SK-N-SH treated with all-trans-retinoic acid at 6 μM for 48 hours (cell line): ENCODE measurements at regions not wholly inside any gene's neighbourhood (a gene's known extent, or its start where the extent isn't known, plus 50 kb on each side); places are given as distances from the start of the nearest gene placed in this dataset.

Source experiments
- ATAC-seq: fragments of 200-7000 bp; cut with Tn5 transposase; 3 replicates; pipeline ENCODE4 v1.9.1; 2020; ENCODE audit warnings: mild to moderate bottlenecking, moderate library complexity
- ARNTL ChIP-seq: fragments of 450-650 bp; formaldehyde crosslinking; IDR thresholded peaks from 2 replicates; pipeline ENCODE4 v1.5.0; 2020; ENCODE audit warnings: low read depth, mild to moderate bottlenecking, moderate library complexity, borderline replicate concordance
- BACH2 ChIP-seq: fragments of 250-450 bp; sonication (Bioruptor Pico); IDR thresholded peaks from 2 replicates; pipeline ENCODE4 v1.9.0; 2021; ENCODE audit warnings: mild to moderate bottlenecking, borderline replicate concordance
- ESRRG ChIP-seq: fragments of 250-450 bp; sonication (Bioruptor Pico); IDR thresholded peaks from 2 replicates; pipeline ENCODE4 v1.6.1; 2021; ENCODE audit warnings: mild to moderate bottlenecking
- GLIS3 ChIP-seq: fragments of 250-450 bp; sonication (Bioruptor Pico); IDR thresholded peaks from 2 replicates; pipeline ENCODE4 v1.5.0; 2020; ENCODE audit warnings: mild to moderate bottlenecking, moderate library complexity
- OSR1 ChIP-seq: fragments of 250-450 bp; sonication (Bioruptor Pico); IDR thresholded peaks from 2 replicates; pipeline ENCODE4 v1.8.0; 2022; ENCODE audit warnings: moderate library complexity, mild to moderate bottlenecking, inconsistent platforms
- RARB ChIP-seq: fragments of 250-450 bp; sonication (Bioruptor Pico); IDR thresholded peaks from 2 replicates; pipeline ENCODE4 v1.8.0; 2021; ENCODE audit warnings: mild to moderate bottlenecking, moderate library complexity
- SNAI2 ChIP-seq: fragments of 250-450 bp; sonication (Bioruptor Pico); IDR thresholded peaks from 2 replicates; pipeline ENCODE4 v1.5.0; 2020; ENCODE audit warnings: mild to moderate bottlenecking, moderate library complexity
- TCF4 ChIP-seq: fragments of 250-450 bp; sonication (Bioruptor Pico); IDR thresholded peaks from 2 replicates; pipeline ENCODE4 v1.8.0; 2021; ENCODE audit warnings: mild to moderate bottlenecking, moderate library complexity, borderline replicate concordance
- TOX ChIP-seq: fragments of 250-450 bp; sonication (Bioruptor Pico); IDR thresholded peaks from 2 replicates; pipeline ENCODE4 v1.8.0; 2021; ENCODE audit warnings: mild to moderate bottlenecking, moderate library complexity, borderline replicate concordance
- ZFP30 ChIP-seq: fragments of 450-650 bp; formaldehyde crosslinking; IDR thresholded peaks from 2 replicates; pipeline ENCODE4 v1.5.0; 2022; ENCODE audit warnings: mild to moderate bottlenecking, moderate library complexity
- ZNF565 ChIP-seq: fragments of 450-650 bp; formaldehyde crosslinking; conservative IDR thresholded peaks from 2 replicates; pipeline ENCODE4 v1.5.0; 2020; ENCODE audit warnings: low read depth, mild to moderate bottlenecking, moderate library complexity
- ZNF70 ChIP-seq: fragments of 450-650 bp; formaldehyde crosslinking; IDR thresholded peaks from 2 replicates; pipeline ENCODE4 v1.5.0; 2020; ENCODE audit warnings: mild to moderate bottlenecking, moderate library complexity
- ZNF8 ChIP-seq: fragments of 450-650 bp; formaldehyde crosslinking; IDR thresholded peaks from 2 replicates; pipeline ENCODE4 v1.5.0; 2020; ENCODE audit warnings: mild to moderate bottlenecking, moderate library complexity
- TF ChIP-seq, protein P1 (sequence below): fragments of 250-450 bp; sonication (Bioruptor Pico); IDR thresholded peaks from 2 replicates; pipeline ENCODE4 v1.8.0; 2021; ENCODE audit warnings: low read depth, mild to moderate bottlenecking, moderate library complexity, borderline replicate concordance
- TF ChIP-seq, protein P2 (sequence below): fragments of 250-450 bp; sonication (Bioruptor Pico); IDR thresholded peaks from 2 replicates; pipeline ENCODE4 v1.5.1; 2021; ENCODE audit warnings: mild to moderate bottlenecking, moderate library complexity
- TF ChIP-seq, protein P3 (sequence below): fragments of 250-450 bp; sonication (Bioruptor Pico); IDR thresholded peaks from 2 replicates; pipeline ENCODE4 v1.5.0; 2020; ENCODE audit warnings: mild to moderate bottlenecking, moderate library complexity
- TF ChIP-seq, protein P4 (sequence below): fragments of 250-450 bp; sonication (Bioruptor Pico); IDR thresholded peaks from 2 replicates; pipeline ENCODE4 v1.5.1; 2020; ENCODE audit warnings: low read depth, mild to moderate bottlenecking, moderate library complexity
- TF ChIP-seq, protein P5 (sequence below): fragments of 250-450 bp; sonication (Bioruptor Pico); IDR thresholded peaks from 2 replicates; pipeline ENCODE4 v1.8.0; 2020; ENCODE audit warnings: mild to moderate bottlenecking, moderate library complexity, borderline replicate concordance

DNA sequence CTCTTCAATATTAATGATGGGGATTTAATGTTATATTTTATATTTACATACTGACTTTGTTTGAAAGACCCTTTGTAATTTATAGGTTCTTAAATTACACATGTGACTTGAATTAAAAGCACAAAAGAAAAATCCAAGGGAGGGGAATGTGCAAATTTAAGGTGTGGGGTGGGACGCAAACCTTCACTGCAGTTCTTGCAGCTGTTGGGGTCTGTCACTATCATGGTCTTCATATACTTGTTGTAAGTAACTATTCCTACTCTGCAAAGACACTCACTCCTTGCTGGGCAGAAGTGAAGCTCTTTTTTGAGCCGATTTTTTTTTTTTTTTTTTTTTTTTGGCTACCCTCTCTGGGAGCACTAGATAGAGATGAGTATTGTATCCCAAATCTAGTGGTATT is 505.3 kb downstream of the ARHGEF28 start:
- ATAC-seq: no peak
- no peak for TF ChIP-seq ARNTL (CRISPR knock-in tag)
- TF ChIP-seq, protein P1, sequence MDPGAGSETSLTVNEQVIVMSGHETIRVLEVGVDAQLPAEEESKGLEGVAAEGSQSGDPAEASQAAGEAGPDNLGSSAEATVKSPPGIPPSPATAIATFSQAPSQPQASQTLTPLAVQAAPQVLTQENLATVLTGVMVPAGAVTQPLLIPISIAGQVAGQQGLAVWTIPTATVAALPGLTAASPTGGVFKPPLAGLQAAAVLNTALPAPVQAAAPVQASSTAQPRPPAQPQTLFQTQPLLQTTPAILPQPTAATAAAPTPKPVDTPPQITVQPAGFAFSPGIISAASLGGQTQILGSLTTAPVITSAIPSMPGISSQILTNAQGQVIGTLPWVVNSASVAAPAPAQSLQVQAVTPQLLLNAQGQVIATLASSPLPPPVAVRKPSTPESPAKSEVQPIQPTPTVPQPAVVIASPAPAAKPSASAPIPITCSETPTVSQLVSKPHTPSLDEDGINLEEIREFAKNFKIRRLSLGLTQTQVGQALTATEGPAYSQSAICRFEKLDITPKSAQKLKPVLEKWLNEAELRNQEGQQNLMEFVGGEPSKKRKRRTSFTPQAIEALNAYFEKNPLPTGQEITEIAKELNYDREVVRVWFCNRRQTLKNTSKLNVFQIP (CRISPR knock-in tag): no peak
- no peak for TF ChIP-seq TOX
- TF ChIP-seq, protein P2, sequence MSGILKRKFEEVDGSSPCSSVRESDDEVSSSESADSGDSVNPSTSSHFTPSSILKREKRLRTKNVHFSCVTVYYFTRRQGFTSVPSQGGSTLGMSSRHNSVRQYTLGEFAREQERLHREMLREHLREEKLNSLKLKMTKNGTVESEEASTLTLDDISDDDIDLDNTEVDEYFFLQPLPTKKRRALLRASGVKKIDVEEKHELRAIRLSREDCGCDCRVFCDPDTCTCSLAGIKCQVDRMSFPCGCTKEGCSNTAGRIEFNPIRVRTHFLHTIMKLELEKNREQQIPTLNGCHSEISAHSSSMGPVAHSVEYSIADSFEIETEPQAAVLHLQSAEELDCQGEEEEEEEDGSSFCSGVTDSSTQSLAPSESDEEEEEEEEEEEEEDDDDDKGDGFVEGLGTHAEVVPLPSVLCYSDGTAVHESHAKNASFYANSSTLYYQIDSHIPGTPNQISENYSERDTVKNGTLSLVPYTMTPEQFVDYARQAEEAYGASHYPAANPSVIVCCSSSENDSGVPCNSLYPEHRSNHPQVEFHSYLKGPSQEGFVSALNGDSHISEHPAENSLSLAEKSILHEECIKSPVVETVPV (CRISPR knock-in tag): no peak
- TF ChIP-seq RARB: no peak
- no peak for TF ChIP-seq ZFP30 (CRISPR knock-in tag)
- TF ChIP-seq, protein P3, sequence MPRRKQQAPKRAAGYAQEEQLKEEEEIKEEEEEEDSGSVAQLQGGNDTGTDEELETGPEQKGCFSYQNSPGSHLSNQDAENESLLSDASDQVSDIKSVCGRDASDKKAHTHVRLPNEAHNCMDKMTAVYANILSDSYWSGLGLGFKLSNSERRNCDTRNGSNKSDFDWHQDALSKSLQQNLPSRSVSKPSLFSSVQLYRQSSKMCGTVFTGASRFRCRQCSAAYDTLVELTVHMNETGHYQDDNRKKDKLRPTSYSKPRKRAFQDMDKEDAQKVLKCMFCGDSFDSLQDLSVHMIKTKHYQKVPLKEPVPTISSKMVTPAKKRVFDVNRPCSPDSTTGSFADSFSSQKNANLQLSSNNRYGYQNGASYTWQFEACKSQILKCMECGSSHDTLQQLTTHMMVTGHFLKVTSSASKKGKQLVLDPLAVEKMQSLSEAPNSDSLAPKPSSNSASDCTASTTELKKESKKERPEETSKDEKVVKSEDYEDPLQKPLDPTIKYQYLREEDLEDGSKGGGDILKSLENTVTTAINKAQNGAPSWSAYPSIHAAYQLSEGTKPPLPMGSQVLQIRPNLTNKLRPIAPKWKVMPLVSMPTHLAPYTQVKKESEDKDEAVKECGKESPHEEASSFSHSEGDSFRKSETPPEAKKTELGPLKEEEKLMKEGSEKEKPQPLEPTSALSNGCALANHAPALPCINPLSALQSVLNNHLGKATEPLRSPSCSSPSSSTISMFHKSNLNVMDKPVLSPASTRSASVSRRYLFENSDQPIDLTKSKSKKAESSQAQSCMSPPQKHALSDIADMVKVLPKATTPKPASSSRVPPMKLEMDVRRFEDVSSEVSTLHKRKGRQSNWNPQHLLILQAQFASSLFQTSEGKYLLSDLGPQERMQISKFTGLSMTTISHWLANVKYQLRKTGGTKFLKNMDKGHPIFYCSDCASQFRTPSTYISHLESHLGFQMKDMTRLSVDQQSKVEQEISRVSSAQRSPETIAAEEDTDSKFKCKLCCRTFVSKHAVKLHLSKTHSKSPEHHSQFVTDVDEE: no peak
- TF ChIP-seq ESRRG (CRISPR knock-in tag): no peak
- TF ChIP-seq SNAI2 (CRISPR knock-in tag): no peak
- TF ChIP-seq, protein P4, sequence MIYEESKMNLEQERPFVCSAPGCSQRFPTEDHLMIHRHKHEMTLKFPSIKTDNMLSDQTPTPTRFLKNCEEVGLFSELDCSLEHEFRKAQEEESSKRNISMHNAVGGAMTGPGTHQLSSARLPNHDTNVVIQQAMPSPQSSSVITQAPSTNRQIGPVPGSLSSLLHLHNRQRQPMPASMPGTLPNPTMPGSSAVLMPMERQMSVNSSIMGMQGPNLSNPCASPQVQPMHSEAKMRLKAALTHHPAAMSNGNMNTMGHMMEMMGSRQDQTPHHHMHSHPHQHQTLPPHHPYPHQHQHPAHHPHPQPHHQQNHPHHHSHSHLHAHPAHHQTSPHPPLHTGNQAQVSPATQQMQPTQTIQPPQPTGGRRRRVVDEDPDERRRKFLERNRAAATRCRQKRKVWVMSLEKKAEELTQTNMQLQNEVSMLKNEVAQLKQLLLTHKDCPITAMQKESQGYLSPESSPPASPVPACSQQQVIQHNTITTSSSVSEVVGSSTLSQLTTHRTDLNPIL: no peak
- TF ChIP-seq ZNF70 (CRISPR knock-in tag): no peak
- TF ChIP-seq TCF4: no peak
- TF ChIP-seq OSR1 (CRISPR knock-in tag): no peak
- TF ChIP-seq ZNF565 (CRISPR knock-in tag): no peak
- TF ChIP-seq, all 23 proteins: peak for 0

DNA sequence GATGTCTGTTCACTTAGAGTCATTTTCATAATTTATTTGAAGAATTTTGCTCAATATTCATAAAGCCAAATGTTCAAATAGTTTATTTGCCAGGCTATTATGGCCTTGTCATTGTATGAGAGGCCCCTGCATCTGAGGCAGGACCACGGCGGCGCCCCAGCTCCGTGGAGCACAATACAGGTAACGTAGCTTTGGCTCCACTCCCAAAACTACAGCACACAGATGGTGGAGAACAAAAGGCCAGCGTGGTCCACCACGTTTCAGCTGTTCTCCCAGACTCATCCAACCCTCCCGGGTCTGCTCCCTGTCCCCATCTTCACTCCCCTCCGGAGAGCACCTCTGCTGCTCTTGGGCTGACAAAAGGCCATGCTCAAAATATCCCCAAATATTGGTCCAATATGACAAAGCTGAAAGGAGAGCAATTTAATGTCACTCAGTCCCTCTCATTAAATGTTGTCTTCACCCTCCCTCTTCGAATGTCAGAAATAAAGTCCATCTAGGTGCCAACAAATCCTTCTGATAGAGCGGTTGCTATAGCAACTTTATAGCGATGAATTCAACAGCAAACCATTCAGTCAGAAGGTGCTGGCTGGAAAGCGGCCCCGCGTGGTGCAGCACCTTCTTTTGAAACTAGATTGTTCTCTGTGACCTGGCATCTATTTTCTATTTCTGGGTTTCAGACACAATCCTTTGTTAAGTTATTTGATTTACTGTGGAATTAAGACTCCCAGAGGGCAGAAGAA is 504.3 kb downstream of the ARHGEF28 start:
- no peak for TF ChIP-seq ESRRG (CRISPR knock-in tag)
- TF ChIP-seq ZNF8 (CRISPR knock-in tag): no peak
- TF ChIP-seq, protein P5, sequence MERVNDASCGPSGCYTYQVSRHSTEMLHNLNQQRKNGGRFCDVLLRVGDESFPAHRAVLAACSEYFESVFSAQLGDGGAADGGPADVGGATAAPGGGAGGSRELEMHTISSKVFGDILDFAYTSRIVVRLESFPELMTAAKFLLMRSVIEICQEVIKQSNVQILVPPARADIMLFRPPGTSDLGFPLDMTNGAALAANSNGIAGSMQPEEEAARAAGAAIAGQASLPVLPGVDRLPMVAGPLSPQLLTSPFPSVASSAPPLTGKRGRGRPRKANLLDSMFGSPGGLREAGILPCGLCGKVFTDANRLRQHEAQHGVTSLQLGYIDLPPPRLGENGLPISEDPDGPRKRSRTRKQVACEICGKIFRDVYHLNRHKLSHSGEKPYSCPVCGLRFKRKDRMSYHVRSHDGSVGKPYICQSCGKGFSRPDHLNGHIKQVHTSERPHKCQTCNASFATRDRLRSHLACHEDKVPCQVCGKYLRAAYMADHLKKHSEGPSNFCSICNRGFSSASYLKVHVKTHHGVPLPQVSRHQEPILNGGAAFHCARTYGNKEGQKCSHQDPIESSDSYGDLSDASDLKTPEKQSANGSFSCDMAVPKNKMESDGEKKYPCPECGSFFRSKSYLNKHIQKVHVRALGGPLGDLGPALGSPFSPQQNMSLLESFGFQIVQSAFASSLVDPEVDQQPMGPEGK (CRISPR knock-in tag): no peak
- no peak for TF ChIP-seq SNAI2 (CRISPR knock-in tag)
- TF ChIP-seq, protein P2 (CRISPR knock-in tag): no peak
- no peak for TF ChIP-seq ZNF70 (CRISPR knock-in tag)
- TF ChIP-seq ARNTL (CRISPR knock-in tag): no peak
- TF ChIP-seq BACH2 (CRISPR knock-in tag): no peak
- TF ChIP-seq GLIS3 (CRISPR knock-in tag): no peak
- no peak for ATAC-seq
